HG03354 (cell line): ENCODE measurements at regions not wholly inside any gene's neighbourhood (a gene's known extent, or its start where the extent isn't known, plus 50 kb on each side); places are given as distances from the start of the nearest gene placed in this dataset.
"Not testable (repeated sequence)": the region's sequence is repeated elsewhere in the genome, so short reads cannot be mapped to it uniquely, and the experiment has no call there.

ENCODE experiments used
- ATAC-seq: cut with Tn5 transposase; IDR thresholded peaks from one replicate; pipeline ENCODE4 v1.9.1; 2021; ENCODE audit warnings: mild to moderate bottlenecking; ENCODE audit not compliant: unreplicated experiment, poor library complexity, severe bottlenecking

DNA sequence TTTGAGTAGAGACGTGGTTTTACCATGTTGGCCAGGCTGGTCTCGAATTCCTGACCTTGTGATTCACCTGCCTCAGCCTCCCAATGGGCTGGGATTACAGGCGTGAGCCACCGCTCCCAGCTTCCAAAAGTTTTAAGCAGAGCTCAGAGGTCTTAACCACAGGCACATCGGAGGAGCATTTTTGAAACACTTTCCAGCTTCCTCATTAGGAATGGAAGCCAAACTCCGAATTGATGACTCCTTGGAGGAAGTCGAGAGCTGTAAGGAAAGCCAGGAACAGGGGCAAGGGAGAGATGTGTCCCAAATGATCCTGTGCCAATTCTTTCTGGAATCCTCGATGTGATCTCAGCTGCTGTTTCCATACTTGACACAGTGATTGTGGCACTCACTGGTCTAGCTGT lies 56.2 kb upstream of the CCZ1B start:
- ATAC-seq: not testable (repeated sequence)

DNA sequence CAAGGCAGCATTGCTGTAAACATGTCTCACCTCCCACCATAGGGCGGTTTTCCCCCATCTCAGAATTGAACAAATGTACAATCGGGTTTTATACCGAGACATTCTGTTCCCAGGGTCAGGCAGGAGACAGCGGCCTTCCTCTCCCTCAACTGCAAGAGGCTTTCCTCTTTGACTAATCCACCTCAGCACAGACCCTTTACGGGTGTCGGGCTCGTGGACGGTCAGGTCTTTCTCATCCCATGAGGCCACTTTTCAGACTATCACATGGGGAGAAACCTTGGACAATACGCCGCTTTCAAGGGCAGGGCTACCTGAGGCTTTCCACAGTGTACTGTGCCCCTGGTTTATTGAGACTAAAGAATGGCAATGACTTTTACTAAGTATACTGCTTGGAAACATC lies 57.7 kb upstream of the CCZ1B start:
- not testable (repeated sequence) for ATAC-seq

DNA sequence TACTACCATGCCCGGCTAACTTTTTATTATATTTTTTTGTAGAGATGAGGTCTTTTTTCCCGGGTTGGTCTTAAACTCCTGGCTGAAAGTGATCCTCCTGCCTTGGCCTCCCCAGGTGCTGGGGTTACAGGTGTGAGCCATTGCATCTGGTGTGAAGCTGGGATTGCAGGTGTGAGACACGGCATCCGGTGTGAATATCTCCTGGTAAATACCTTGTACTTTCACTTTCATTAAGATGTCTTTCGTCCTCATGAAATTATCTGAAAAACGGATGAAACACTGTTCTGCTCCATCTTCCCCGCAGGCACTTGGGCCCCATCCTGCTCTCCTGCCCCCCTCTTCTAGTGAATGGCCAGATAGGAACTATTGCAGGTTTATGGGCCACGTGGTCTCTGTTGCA lies 60.1 kb upstream of the CCZ1B start:
- no peak for ATAC-seq

DNA sequence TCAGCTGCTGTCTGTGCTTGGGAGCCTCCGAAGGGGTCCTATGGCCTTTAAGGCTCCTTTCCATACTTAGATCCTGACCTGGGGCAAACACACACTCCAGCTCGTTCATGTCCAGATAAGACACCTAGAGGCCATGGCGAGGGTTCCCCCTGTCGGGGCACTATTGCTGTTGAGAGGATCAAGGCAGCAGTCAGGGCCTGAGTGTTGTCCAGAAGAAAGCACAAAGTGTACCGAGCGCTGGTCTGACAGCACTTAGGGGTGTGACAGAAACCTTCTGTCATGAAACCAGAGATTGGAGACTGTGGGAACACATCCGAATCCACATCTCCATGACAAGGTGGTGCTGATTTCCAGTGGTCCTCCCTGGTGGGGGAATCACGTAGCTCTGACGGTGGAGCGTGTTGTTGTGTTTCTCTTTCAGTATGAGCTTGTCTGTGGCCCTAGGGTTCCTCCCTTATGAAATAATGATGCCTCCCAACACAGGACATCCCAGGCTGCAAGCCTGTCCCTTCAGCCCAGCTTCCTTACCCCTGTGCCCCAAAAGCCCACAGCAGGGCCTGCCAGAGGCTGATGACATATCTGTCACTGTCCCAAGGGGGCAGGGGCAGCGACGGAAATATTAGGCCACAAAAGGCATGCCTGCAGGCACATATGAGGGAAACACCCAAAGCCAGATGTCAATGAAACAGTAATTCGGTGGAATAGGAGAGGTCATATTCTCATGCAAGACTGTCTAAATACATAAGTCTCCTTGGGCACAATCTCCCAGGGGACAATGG lies 62.4 kb upstream of the CCZ1B start:
- not testable (repeated sequence) for ATAC-seq

DNA sequence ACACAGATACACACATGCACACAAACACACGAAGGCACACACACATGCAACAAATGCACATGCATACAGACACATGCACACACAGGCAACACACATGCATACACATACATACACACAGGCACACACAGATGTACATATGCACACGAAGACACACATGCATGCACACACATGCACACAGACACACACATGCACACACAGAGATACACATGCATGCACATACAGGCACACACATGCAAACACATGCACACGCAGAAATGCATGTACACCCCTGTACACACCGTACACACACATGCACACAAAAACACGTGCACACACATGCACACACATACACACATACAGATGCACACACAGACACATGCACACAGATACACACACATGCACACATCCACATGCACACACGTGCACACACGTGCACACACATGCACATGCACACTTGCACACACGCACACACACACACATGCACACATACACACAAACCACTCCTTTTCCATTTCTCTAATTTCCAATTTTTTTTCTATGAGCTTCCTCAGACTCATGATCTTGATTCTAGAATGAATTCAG lies 63.3 kb upstream of the CCZ1B start:
- ATAC-seq: no peak

DNA sequence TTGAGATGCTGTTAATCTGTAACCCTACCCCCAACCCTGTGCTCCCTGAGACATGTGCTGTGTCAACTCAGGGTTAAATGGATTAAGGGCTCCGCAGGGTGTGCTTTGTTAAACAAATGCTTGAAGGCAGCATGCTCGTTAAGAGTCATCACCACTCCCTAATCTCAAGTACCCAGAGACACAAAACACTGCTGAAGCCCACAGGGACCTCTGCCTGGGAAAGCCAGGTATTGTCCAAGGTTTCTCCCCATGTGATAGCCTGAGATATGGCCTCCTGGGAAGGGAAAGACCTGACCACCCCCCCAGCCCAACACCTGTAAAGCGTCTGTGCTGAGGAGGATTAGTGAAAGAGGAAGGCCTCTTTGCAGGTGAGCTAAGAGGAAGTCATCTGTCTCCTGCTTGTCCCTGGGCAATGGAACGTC lies 76.0 kb upstream of the CCZ1B start:
- not testable (repeated sequence) for ATAC-seq

DNA sequence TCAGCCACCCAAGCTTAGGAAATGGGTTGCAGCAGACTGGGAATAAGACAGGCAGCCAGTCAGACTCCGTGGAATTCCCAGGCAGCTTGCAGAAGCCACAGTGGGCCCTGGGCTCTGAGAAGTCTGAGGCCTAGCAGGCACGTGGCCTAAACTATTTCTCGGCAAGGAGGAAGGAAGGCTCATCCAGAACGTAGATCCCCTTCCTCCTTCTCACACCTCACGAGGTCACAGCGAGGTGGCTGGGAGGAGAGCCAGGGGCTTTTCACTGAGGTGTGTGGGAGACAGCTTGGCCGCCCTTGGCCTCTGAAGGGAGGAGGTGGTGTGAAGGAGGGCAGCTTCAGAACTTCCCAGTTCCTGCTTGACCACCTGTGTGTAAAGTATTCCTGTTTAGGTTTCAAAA lies 77.2 kb upstream of the CCZ1B start:
- ATAC-seq: not testable (repeated sequence)

DNA sequence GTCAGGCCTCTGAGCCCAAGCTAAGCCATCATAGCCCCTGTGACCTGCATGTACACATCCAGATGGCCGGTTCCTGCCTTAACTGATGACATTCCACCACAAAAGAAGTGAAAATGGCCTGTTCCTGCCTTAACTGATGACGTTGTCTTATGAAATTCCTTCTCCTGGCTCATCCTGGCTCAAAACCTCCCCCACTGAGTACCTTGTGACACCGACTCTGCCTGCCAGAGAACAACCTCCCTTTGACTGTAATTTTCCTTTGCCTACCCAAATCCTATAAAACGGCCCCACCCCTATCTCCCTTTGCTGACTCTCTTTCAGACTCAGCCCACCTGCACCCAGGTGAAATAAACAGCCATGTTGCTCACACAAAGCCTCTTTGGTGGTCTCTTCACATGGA lies 77.7 kb upstream of the CCZ1B start:
- ATAC-seq: not testable (repeated sequence)

DNA sequence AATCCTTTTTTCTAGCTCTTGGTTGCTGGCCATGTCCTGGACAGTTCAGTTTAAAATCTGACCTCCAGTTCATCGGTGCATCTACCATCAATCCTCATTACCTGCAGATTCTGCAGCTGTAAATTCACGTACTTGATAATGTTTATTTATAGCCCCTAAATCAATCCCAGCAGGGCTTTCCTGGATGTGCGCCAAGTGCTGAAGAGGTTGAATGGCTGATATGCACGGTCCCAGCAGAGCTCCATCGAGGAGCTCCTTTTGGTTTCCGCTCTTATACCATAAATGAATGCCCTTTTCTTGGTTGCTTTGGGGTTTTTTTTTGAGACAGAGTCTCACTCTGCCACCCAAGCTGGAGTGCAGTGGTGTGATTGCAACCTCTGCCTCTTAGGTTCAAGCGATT lies 91.2 kb upstream of the CCZ1B start:
- ATAC-seq: no peak

DNA sequence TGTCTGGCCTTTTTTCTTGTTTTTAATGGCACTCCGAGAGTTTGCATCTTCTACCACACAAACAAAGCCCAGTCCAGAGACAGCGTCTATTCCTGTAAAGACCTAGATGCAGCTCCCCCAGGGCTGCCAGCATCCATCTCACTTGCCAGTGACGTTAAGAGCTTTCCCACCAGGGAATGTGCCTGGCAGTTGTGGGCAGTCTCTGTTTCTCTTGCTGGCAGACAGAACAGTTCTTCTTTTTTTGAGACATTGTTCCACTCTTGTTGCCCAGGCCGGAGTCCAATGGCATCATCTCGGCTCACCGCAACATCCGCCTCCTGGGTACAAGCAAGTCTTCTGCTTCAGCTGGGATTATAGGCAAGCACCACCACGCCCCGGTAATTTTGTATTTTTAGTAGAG lies 93.1 kb upstream of the CCZ1B start:
- ATAC-seq: not testable (repeated sequence)

DNA sequence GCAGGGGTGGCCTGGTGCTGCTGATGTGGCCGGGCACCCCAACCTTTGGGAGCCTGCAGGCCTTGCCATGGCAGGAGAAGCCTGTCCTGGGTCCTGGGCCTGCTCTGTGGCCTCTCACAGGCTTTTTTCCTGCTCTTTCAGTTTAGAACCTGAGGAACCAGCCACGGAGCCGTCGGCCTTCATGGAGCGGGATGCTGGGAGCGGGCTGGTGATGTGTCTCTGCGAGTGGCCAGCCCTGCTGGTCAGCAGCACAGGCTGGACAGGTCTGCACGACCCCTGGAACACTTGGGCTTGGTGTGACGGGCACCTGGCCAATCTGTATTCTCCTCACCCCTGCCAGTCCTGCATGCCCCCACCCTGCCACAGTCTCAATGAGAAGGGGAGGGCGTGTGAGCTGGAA lies 98.4 kb upstream of the CCZ1B start:
- not testable (repeated sequence) for ATAC-seq

DNA sequence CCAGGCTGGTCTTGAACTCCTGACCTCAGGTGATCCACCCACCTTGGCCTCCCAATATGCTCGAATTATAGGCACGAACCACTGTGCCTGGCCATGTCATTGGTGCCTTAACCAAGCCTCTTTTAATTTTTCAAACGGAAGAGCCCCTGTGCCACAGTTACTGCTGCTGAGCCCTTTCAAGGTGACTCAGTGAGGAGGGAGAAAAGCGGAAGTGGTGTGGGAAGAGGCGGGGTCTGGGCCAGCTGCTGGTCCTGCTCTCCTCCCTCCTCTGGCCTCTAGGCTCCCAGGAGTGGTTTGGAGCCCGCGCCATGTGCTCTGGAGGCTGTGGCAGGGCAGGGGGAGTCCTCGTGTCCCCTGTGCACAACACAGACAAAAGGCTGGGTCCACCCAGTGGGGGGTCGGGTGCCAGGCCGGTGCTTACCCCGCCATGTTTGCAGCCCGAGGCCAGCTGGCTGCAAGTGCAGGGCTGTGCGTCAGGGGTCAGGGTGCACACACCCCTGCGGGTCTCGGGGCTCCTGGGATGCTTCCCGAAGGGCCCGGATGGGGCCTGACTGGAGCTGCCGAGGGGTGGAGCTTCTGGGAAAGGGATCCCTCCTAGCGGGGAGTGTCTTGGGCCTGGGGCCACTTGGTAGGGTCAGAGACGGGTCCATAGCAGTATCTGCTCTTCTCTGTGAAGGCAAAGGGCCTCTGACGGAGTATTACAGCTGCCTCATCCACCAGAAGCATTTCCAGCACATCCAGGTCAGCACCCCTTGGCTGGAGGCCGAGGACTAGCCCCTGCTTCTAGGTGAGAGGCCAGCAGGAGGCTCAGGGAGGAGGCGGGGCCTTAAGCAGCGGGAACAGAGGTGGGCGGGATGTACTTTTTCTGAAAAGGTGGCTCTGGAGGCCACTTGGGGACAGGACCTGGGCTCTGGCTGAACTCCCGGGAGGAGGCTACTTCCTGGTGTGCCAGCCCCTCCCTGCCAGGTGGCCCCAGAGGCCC lies 100.4 kb upstream of the CCZ1B start:
- not testable (repeated sequence) for ATAC-seq

DNA sequence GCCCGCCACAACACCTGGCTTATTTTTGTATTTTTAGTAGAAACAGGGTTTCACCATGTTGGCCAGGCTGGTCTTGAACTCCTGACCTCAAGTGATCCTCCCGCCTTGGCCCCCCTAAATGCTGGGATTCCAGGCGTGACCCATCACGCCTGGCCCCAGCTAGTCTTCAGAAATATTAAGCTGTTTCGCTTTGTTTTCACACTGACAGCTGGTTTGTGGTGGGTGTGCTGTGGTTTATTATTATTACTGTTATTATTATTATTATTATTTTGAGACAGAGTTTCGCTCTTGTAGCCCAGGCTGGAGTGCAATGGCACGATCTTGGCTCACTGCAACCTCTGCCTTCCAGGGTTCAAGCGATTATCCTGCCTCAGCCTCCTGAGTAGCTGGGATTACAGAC lies 101.6 kb upstream of the CCZ1B start:
- ATAC-seq: not testable (repeated sequence)

DNA sequence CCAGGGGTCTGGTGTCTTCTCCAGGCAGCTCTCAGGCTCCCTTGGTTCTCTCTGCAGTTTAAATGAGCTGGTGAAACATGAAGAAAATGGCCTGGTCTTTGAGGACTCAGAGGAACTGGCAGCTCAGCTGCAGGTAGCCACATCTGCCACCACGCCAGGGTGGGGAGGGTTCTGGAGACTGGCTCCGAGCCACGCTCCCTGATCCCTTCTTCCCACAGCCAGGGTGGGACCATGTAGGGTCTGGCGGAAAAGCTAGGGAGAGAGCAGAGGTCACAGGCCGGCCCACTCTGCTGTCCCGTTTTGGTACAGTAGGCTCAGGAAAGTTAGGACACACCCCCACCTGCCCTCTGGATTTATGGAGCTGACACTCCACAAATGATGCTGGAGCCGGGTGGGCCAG lies 103.5 kb upstream of the CCZ1B start:
- not testable (repeated sequence) for ATAC-seq

DNA sequence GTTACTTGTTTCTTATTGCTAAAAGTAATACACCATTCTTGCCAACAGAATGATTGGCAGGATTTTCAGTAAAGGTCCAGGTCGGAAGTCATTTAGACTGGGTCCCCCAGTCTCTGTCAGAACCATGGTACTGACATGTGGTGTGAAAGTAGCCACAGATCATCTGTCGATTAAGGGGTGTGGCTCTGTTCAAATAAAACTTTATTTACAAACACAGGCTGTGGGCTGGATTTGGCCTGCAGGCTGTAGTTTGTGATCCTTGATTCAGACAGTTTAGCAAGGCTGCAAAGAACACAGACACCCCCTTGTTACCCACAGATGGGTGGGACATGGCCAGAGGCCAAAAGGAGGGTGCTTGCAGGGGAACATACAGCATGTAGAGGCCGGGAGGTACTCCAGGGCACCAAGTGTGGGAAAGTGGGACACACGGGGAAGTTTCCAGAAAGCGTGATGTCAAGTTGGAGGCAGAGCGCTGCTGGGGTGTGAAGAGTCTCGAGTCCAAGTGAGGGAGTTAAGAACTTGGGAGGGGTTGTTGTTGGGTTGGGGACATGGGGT lies 104.1 kb upstream of the CCZ1B start:
- ATAC-seq: not testable (repeated sequence)

DNA sequence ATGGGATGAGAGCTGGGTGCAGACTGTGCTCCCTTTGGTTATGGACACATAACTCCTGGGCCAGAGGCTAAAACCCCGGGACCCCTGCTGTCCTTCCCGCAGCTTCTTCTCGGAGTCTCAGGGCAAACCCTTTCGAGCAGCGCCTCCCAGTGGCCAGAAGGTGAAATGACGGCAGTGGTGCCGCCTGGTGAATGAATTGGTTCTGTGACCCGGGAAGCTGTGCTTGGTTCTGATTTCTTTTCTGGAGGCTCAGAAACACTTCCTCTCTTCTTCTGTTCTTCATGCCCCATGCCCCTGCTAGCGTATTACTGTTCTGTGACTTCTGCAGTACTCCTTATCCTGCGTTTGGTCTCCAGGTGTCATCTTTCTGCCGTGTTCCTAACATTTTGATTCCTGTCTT lies 104.7 kb upstream of the CCZ1B start:
- not testable (repeated sequence) for ATAC-seq

DNA sequence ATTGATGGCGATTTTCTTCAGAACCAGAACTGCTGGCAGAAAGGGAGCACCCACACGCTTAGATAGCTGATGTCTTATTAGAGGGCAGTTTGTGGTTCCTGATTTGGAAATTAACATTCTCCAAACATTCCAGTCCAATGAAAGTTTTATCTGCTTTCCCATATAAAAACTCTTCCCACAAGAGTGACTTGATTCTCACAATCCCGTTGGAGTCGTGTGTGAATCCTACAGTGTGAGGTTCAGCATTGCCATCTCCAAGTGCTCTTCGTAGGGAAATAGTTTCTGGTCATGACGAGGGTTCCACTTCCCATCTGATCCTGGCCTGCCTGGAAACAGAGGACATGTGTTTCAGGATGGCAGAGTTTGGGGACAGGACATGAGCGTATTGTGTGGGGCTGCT lies 105.4 kb upstream of the CCZ1B start:
- ATAC-seq: not testable (repeated sequence)

DNA sequence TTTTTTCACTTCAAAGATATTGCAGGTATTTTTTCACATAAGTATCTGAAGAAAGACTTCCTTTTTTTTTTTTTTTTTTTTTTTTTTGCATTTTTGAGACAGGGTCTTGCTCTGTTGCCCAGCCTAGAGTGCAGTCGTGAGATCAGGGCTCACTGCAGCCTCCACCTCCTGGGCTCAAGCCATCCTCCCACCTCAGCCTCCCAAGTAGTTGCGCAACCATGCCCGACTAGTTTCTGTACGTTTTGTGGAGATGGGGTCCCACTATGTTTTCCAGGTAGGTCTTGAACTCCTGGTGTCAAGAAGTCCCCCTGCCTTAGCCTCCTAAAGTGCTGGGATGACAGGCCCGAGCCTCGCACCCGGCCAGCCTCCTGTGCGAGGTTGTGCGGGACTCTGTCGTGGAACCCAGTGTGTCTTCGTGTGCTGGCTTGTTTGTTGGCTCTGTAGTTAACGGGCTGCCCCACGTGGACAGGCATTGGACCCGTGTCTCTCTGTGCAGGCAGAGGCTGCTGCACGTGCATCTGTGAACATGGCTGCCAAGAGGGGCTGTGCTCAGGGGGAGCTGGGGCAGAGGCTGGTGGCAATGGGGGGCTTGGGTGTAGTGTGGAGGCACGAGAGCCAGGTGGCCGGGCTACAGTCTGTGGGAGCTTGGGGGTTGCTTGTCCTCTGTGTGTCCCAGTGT lies 108.0 kb upstream of the CCZ1B start:
- ATAC-seq: not testable (repeated sequence)

DNA sequence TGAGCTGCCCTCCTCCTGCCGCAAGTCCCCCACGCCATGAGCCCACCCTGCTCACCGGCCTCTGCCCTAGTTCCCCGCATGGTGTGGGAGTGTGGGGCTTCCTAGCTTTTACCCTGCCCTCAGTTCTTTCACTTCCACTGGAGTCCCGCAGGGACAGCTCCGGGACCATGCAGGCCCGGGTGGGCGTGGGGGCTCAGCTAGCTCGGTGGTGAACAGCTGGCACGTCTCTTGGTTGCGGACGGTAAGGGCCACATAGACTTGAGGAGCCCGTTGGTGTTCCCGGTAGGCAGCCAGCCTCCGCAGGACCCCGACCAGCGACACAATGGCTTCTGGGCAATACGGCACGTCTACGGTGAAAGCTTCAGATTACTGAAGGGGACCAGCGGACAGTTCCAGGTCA lies 108.9 kb upstream of the CCZ1B start:
- ATAC-seq: no peak

DNA sequence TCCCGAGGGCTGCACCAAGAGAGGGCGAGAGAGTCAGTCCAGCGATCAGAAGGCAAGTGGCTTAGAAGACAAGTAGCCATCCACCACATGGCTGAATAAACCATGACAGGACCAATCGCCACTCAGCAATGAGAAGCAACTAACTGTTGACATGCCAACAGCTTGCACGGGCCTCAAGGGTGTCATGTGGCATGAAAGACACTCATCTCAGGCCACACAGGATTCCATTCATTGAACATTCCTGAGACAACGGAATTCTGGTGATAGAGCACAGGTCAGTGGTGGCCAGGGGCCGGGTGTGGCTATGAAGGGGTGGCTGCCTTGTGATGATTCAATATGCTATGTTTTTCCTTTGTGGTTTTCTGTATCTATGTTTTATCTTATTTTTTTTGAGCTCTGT lies 110.6 kb upstream of the CCZ1B start:
- not testable (repeated sequence) for ATAC-seq
